ENCODE measurements at regions not wholly inside any gene's neighbourhood (a gene's known extent, or its start where the extent isn't known, plus 50 kb on each side); places are given as distances from the start of the nearest gene placed in this dataset.

- no peaks in the 10 kb centered on the region for H3K27me3 ChIP-seq (ENCODE audit: control insufficient read depth in 1 of 2, insufficient read depth in 2 of 2, low read length in 2 of 2)
- no peaks in the 10 kb centered on the region for H3K9me3 Mint-ChIP-seq
- H3K36me3 ChIP-seq (ENCODE audit: insufficient read depth, low read length) = no peaks in the 10 kb centered on the region
- no peak for TF ChIP-seq CTCF (IDR thresholded peaks at IDR 0.05)
- no peak overlapping the region for H3K4me3 Mint-ChIP-seq
- peaks cover 8% of the 10 kb centered on the region for H3K27me3 Mint-ChIP-seq
- intact Hi-C loops (cut with DNase I, micrococcal nuclease) = no loop called here
- ChIA-PET CTCF (interaction anchor here (0.6 kb wide), 1 partner anchor 31 kb away, joined by 3 read pairs; no protein-coding TSS in a partner anchor), POLR2A (no interaction called here)
- no peaks in the 10 kb centered on the region for H3K36me3 Mint-ChIP-seq (ENCODE audit: low read depth)
- no peaks in the 10 kb centered on the region for H3K4me1 ChIP-seq (ENCODE audit: insufficient read depth, low read length)
- H3K27ac ChIP-seq (ENCODE audit: low read depth in 1 of 2, low read length in 2 of 2) = no peak overlapping the region
- H3K4me3 ChIP-seq (ENCODE audit: low read length) = no peak overlapping the region
- H3K9me3 ChIP-seq (ENCODE audit: control insufficient read depth in 1 of 2, insufficient read depth in 1 of 2, low read length in 2 of 2) = peaks cover 0 to 10% of the 10 kb centered on the region in 2 experiments
- no peaks in the 10 kb centered on the region for H3K4me1 Mint-ChIP-seq (ENCODE audit: low read depth)
- DNase-seq = no peak
- H3K27ac Mint-ChIP-seq = no peak overlapping the region
- no peak for ATAC-seq (ENCODE audit: poor library complexity)
These were observed 261.8 kb downstream of the DCDC2C start for GRCh38 chr2:3965211-3965610.

- intact Hi-C loops (cut with DNase I, micrococcal nuclease) = no loop called here
- Mint-ChIP-seq H3K27ac (no peak overlapping the region), H3K9me3 (no peaks in the 10 kb centered on the region), H3K36me3 (ENCODE audit: low read depth) (no peaks in the 10 kb centered on the region), H3K27me3 (peaks cover 5% of the 10 kb centered on the region), H3K4me3 (no peak overlapping the region), H3K4me1 (ENCODE audit: low read depth) (no peaks in the 10 kb centered on the region)
- Histone ChIP-seq H3K4me1 (ENCODE audit: insufficient read depth, low read length) (no peaks in the 10 kb centered on the region), H3K27ac (ENCODE audit: low read depth in 1 of 2, low read length in 2 of 2) (no peak overlapping the region), H3K4me3 (ENCODE audit: low read length) (no peak overlapping the region), H3K36me3 (ENCODE audit: insufficient read depth, low read length) (no peaks in the 10 kb centered on the region), H3K9me3 (ENCODE audit: control insufficient read depth in 1 of 2, insufficient read depth in 1 of 2, low read length in 2 of 2) (peaks cover 0 to 13% of the 10 kb centered on the region in 2 experiments), H3K27me3 (ENCODE audit: control insufficient read depth in 1 of 2, insufficient read depth in 2 of 2, low read length in 2 of 2) (no peaks in the 10 kb centered on the region)
- no peak for ATAC-seq (ENCODE audit: poor library complexity)
- DNase-seq = no peak
- ChIA-PET CTCF (no interaction called here), POLR2A (no interaction called here)
- TF ChIP-seq CTCF (IDR thresholded peaks at IDR 0.05) = no peak
These were observed 262.6 kb downstream of the DCDC2C start for GRCh38 chr2:3965953-3966352.

GRCh38 chr2:3966470-3966869 lies 263.1 kb downstream of the DCDC2C start:
- peaks cover 0 to 18% of the 10 kb centered on the region in 2 experiments for H3K9me3 ChIP-seq (ENCODE audit: control insufficient read depth in 1 of 2, insufficient read depth in 1 of 2, low read length in 2 of 2)
- ChIA-PET POLR2A (no interaction called here), CTCF (no interaction called here)
- no peaks in the 10 kb centered on the region for H3K36me3 ChIP-seq (ENCODE audit: insufficient read depth, low read length)
- no peak overlapping the region for H3K4me3 Mint-ChIP-seq
- no peak for TF ChIP-seq CTCF (IDR thresholded peaks at IDR 0.05)
- peaks cover 5% of the 10 kb centered on the region for H3K27me3 Mint-ChIP-seq
- DNase-seq (no peak), ATAC-seq (ENCODE audit: poor library complexity) (no peak)
- intact Hi-C loops (cut with DNase I, micrococcal nuclease) = no loop called here
- H3K9me3 Mint-ChIP-seq = no peaks in the 10 kb centered on the region
- H3K36me3 Mint-ChIP-seq (ENCODE audit: low read depth) = no peaks in the 10 kb centered on the region
- H3K4me1 ChIP-seq (ENCODE audit: insufficient read depth, low read length) = no peaks in the 10 kb centered on the region
- H3K27me3 ChIP-seq (ENCODE audit: control insufficient read depth in 1 of 2, insufficient read depth in 2 of 2, low read length in 2 of 2) = no peaks in the 10 kb centered on the region
- H3K4me3 ChIP-seq (ENCODE audit: low read length) = no peak overlapping the region
- H3K27ac ChIP-seq (ENCODE audit: low read depth in 1 of 2, low read length in 2 of 2) = no peak overlapping the region
- no peaks in the 10 kb centered on the region for H3K4me1 Mint-ChIP-seq (ENCODE audit: low read depth)
- H3K27ac Mint-ChIP-seq = no peak overlapping the region

Measured in CD4-positive, alpha-beta T cell (primary cell).